ENCODE measurements at regions not wholly inside any gene's neighbourhood (a gene's known extent, or its start where the extent isn't known, plus 50 kb on each side); places are given as distances from the start of the nearest gene placed in this dataset.

DNA sequence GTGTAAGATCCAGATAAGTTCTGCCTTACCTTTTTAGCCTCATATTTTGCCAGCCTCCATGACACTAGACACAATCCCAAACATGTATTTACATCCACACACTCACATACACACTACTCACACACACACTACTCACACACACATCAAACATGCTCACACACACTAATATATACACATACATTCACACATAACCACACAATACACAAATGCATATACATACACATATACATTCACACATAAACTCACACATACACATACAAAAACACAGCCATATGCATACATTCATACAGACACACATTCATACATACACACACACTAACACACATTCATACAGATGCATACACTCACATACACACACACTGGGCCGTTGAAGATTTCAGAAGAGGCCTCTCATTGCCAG, 109.5 kb downstream of the MAIP1 start:
- Histone ChIP-seq H3K27me3 (ENCODE audit: control insufficient read depth in 1 of 2, insufficient read depth in 2 of 2, low read length in 2 of 2) (peaks cover 0 to 2% of the 10 kb centered on the region in 2 experiments), H3K36me3 (ENCODE audit: insufficient read depth, low read length) (no peaks in the 10 kb centered on the region), H3K4me1 (ENCODE audit: insufficient read depth, low read length) (no peaks in the 10 kb centered on the region), H3K9me3 (ENCODE audit: control insufficient read depth in 1 of 2, insufficient read depth in 1 of 2, low read length in 2 of 2) (no peaks in the 10 kb centered on the region), H3K4me3 (ENCODE audit: low read length) (no peak overlapping the region), H3K27ac (ENCODE audit: low read depth in 1 of 2, low read length in 2 of 2) (no peak overlapping the region)
- no peak for ATAC-seq (ENCODE audit: poor library complexity)
- H3K36me3 Mint-ChIP-seq (ENCODE audit: low read depth): no peaks in the 10 kb centered on the region
- intact Hi-C loops (cut with DNase I, micrococcal nuclease): no loop called here
- H3K4me3 Mint-ChIP-seq: no peak overlapping the region
- POLR2A ChIA-PET: no interaction called here
- DNase-seq: no peak
- no peaks in the 10 kb centered on the region for H3K9me3 Mint-ChIP-seq
- peaks cover 11% of the 10 kb centered on the region for H3K27me3 Mint-ChIP-seq
- CTCF ChIA-PET: no interaction called here
- no peak overlapping the region for H3K27ac Mint-ChIP-seq
- TF ChIP-seq, protein P1, sequence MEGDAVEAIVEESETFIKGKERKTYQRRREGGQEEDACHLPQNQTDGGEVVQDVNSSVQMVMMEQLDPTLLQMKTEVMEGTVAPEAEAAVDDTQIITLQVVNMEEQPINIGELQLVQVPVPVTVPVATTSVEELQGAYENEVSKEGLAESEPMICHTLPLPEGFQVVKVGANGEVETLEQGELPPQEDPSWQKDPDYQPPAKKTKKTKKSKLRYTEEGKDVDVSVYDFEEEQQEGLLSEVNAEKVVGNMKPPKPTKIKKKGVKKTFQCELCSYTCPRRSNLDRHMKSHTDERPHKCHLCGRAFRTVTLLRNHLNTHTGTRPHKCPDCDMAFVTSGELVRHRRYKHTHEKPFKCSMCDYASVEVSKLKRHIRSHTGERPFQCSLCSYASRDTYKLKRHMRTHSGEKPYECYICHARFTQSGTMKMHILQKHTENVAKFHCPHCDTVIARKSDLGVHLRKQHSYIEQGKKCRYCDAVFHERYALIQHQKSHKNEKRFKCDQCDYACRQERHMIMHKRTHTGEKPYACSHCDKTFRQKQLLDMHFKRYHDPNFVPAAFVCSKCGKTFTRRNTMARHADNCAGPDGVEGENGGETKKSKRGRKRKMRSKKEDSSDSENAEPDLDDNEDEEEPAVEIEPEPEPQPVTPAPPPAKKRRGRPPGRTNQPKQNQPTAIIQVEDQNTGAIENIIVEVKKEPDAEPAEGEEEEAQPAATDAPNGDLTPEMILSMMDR (IDR thresholded peaks at IDR 0.05): no peak
- no peaks in the 10 kb centered on the region for H3K4me1 Mint-ChIP-seq (ENCODE audit: low read depth)

DNA sequence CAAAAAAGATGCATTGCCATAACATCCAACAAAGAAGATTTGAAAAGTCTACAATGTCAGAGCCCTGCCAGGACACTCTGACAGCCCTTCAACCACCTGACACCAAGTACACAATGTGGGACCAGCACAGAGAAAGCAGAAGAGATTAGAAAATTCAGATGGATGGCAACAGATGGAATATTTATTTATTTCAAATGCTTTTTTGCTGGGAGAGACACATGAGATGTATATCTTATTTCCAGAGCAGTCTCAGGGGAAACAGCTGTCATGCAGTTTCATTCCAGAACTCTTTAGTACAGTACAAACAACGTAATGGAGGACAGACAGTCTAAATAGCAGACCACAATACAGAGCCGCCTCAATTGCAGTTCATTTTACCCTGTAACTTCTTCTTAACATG, 110.1 kb downstream of the MAIP1 start:
- Histone ChIP-seq H3K9me3 (ENCODE audit: control insufficient read depth in 1 of 2, insufficient read depth in 1 of 2, low read length in 2 of 2) (no peaks in the 10 kb centered on the region), H3K27ac (ENCODE audit: low read depth in 1 of 2, low read length in 2 of 2) (no peak overlapping the region), H3K4me3 (ENCODE audit: low read length) (no peak overlapping the region), H3K27me3 (ENCODE audit: control insufficient read depth in 1 of 2, insufficient read depth in 2 of 2, low read length in 2 of 2) (peaks cover 0 to 2% of the 10 kb centered on the region in 2 experiments), H3K36me3 (ENCODE audit: insufficient read depth, low read length) (no peaks in the 10 kb centered on the region), H3K4me1 (ENCODE audit: insufficient read depth, low read length) (no peaks in the 10 kb centered on the region)
- intact Hi-C loops (cut with DNase I, micrococcal nuclease): no loop called here
- ATAC-seq (ENCODE audit: poor library complexity): no peak
- no peak overlapping the region for H3K4me3 Mint-ChIP-seq
- H3K27me3 Mint-ChIP-seq: peaks cover 11% of the 10 kb centered on the region
- TF ChIP-seq, protein P1 (IDR thresholded peaks at IDR 0.05): no peak
- CTCF ChIA-PET: no interaction called here
- no peaks in the 10 kb centered on the region for H3K4me1 Mint-ChIP-seq (ENCODE audit: low read depth)
- no peaks in the 10 kb centered on the region for H3K9me3 Mint-ChIP-seq
- no peak for DNase-seq
- POLR2A ChIA-PET: no interaction called here
- H3K36me3 Mint-ChIP-seq (ENCODE audit: low read depth): no peaks in the 10 kb centered on the region
- H3K27ac Mint-ChIP-seq: no peak overlapping the region

DNA sequence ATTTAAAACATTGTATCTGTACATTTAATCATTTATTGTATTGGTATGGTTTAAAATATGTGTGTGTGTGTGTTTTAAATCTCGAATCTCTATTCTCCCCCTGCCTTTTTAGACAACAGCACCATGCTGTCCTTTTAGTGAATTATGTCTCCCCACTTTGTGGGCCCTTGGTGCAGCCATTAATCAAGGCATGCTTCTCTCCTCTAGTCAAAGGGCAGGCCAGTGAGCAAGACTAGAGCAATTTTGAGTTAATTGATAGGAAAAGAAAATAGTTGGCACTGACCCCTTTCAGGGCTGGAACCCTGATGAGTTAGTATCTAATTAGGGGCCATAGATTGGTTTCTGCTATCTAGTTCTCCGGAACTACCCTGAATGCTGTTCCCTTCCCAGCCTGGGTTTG, 111.0 kb downstream of the MAIP1 start:
- no peak overlapping the region for H3K27ac ChIP-seq (ENCODE audit: low read depth in 1 of 2, low read length in 2 of 2)
- intact Hi-C loops (cut with DNase I, micrococcal nuclease): no loop called here
- H3K9me3 Mint-ChIP-seq: no peaks in the 10 kb centered on the region
- H3K27me3 Mint-ChIP-seq: peaks cover 11% of the 10 kb centered on the region
- no peak for ATAC-seq (ENCODE audit: poor library complexity)
- H3K4me3 ChIP-seq (ENCODE audit: low read length): no peak overlapping the region
- ChIA-PET CTCF (no interaction called here), POLR2A (no interaction called here)
- peaks cover 0 to 2% of the 10 kb centered on the region in 2 experiments for H3K27me3 ChIP-seq (ENCODE audit: control insufficient read depth in 1 of 2, insufficient read depth in 2 of 2, low read length in 2 of 2)
- no peak overlapping the region for H3K27ac Mint-ChIP-seq
- no peaks in the 10 kb centered on the region for H3K9me3 ChIP-seq (ENCODE audit: control insufficient read depth in 1 of 2, insufficient read depth in 1 of 2, low read length in 2 of 2)
- TF ChIP-seq, protein P1 (IDR thresholded peaks at IDR 0.05): no peak
- no peak overlapping the region for H3K4me3 Mint-ChIP-seq
- DNase-seq: no peak
- no peaks in the 10 kb centered on the region for H3K4me1 Mint-ChIP-seq (ENCODE audit: low read depth)
- no peaks in the 10 kb centered on the region for H3K36me3 Mint-ChIP-seq (ENCODE audit: low read depth)
- no peaks in the 10 kb centered on the region for H3K36me3 ChIP-seq (ENCODE audit: insufficient read depth, low read length)
- H3K4me1 ChIP-seq (ENCODE audit: insufficient read depth, low read length): no peaks in the 10 kb centered on the region

Measured in CD4-positive, alpha-beta T cell (primary cell).